NAMALWA (cell line): ENCODE measurements at regions not wholly inside any gene's neighbourhood (a gene's known extent, or its start where the extent isn't known, plus 50 kb on each side); places are given as distances from the start of the nearest gene placed in this dataset.

Experiments
- DNase-seq: peaks from one replicate; pipeline ENCODE4 v3.0.0-alpha.2; 2015; ENCODE audit warnings: low spot score

GRCh38 chr15:39354189-39354588 is 226.7 kb upstream of the THBS1 start:
- DNase-seq, result no peak

GRCh38 chr15:39357480-39358268 is 223.2 kb upstream of the THBS1 start:
- DNase-seq, result no peak

GRCh38 chr15:39358441-39359041 is 222.3 kb upstream of the THBS1 start:
- DNase-seq, result no peak

- DNase-seq, result no peak
These were observed 221.1 kb upstream of the THBS1 start for GRCh38 chr15:39359771-39360170.

GRCh38 chr15:39360452-39360851 is 220.4 kb upstream of the THBS1 start:
- DNase-seq, result no peak

GRCh38 chr15:39361497-39361896 is 219.4 kb upstream of the THBS1 start:
- no peak for DNase-seq

- no peak for DNase-seq
These were observed 217.9 kb upstream of the THBS1 start for GRCh38 chr15:39362821-39363561.

GRCh38 chr15:39363761-39364586 is 216.9 kb upstream of the THBS1 start:
- DNase-seq, result no peak

- no peak for DNase-seq
These were observed 216.2 kb upstream of the THBS1 start for GRCh38 chr15:39364721-39365120.

GRCh38 chr15:39365161-39365560 is 215.7 kb upstream of the THBS1 start:
- no peak for DNase-seq

- no peak for DNase-seq
These were observed 215.0 kb upstream of the THBS1 start for GRCh38 chr15:39365873-39366272.

GRCh38 chr15:39367596-39367995 is 213.3 kb upstream of the THBS1 start:
- no peak for DNase-seq

- DNase-seq, result no peak
These were observed 211.1 kb upstream of the THBS1 start for GRCh38 chr15:39369768-39370167.

- DNase-seq, result no peak
These were observed 204.4 kb upstream of the THBS1 start for GRCh38 chr15:39376371-39376909.

GRCh38 chr15:39381517-39381916 is 199.4 kb upstream of the THBS1 start:
- peak; percentile 7 for DNase-seq

- no peak for DNase-seq
These were observed 192.8 kb upstream of the THBS1 start for GRCh38 chr15:39388118-39388517.

GRCh38 chr15:39391230-39391629 is 189.6 kb upstream of the THBS1 start:
- DNase-seq, result no peak

GRCh38 chr15:39392469-39393047 is 188.3 kb upstream of the THBS1 start:
- no peak for DNase-seq

GRCh38 chr15:39393575-39394335 is 187.1 kb upstream of the THBS1 start:
- no peak for DNase-seq

GRCh38 chr15:39394496-39394895 is 186.4 kb upstream of the THBS1 start:
- DNase-seq, result no peak
